NCI-H510A treated with DMSO at 0.1 percent for 48 hours (cell line): ENCODE measurements at regions not wholly inside any gene's neighbourhood (a gene's known extent, or its start where the extent isn't known, plus 50 kb on each side); places are given as distances from the start of the nearest gene placed in this dataset.
A peak's percentile ranks its signal among the peaks of the same experiment; 100 is the strongest.

ENCODE experiments used
- DNase-seq: peaks from one replicate; lab custom pipeline; 2025; lab: John Stamatoyannopoulos, UW

- no peak for DNase-seq
Observed at GRCh38 chr12:98401427-98401826, 114.0 kb upstream of the TMPO start.

GRCh38 chr12:98402091-98402490, 113.3 kb upstream of the TMPO start:
- no peak for DNase-seq

- no peak for DNase-seq
Observed at GRCh38 chr12:98402671-98403070, 112.7 kb upstream of the TMPO start.

- DNase-seq, result no peak
Observed at GRCh38 chr12:98403385-98403784, 112.0 kb upstream of the TMPO start.

- no peak for DNase-seq
Observed at GRCh38 chr12:98403936-98404335, 111.5 kb upstream of the TMPO start.

GRCh38 chr12:98405805-98406366, 109.5 kb upstream of the TMPO start:
- no peak for DNase-seq

- no peak for DNase-seq
Observed at GRCh38 chr12:98406378-98406777, 109.0 kb upstream of the TMPO start.

- DNase-seq, result no peak
Observed at GRCh38 chr12:98408681-98409080, 106.7 kb upstream of the TMPO start.

- no peak for DNase-seq
Observed at GRCh38 chr12:98409548-98409947, 105.8 kb upstream of the TMPO start.

GRCh38 chr12:98410356-98410755, 105.0 kb upstream of the TMPO start:
- no peak for DNase-seq

GRCh38 chr12:98416845-98417244, 98.5 kb upstream of the TMPO start:
- DNase-seq, result no peak

- no peak for DNase-seq
Observed at GRCh38 chr12:98417266-98417665, 98.1 kb upstream of the TMPO start.

GRCh38 chr12:98418357-98419075, 96.9 kb upstream of the TMPO start:
- no peak for DNase-seq

- no peak for DNase-seq
Observed at GRCh38 chr12:98419081-98419794, 96.2 kb upstream of the TMPO start.

GRCh38 chr12:98419795-98420404, 95.5 kb upstream of the TMPO start:
- no peak for DNase-seq

- DNase-seq, result no peak
Observed at GRCh38 chr12:98420461-98420860, 94.9 kb upstream of the TMPO start.

GRCh38 chr12:98421316-98421715, 94.1 kb upstream of the TMPO start:
- DNase-seq, result no peak

- no peak for DNase-seq
Observed at GRCh38 chr12:98422359-98422758, 93.0 kb upstream of the TMPO start.

GRCh38 chr12:98422812-98423211, 92.6 kb upstream of the TMPO start:
- DNase-seq, result no peak

- DNase-seq, result no peak
Observed at GRCh38 chr12:98423963-98424362, 91.4 kb upstream of the TMPO start.

- peak; percentile 47 for DNase-seq
Observed at GRCh38 chr12:98424726-98425401, 90.5 kb upstream of the TMPO start.

GRCh38 chr12:98425859-98426258, 89.5 kb upstream of the TMPO start:
- no peak for DNase-seq
